Bronchial epithelial cell (primary cell): ENCODE measurements at regions not wholly inside any gene's neighbourhood (a gene's known extent, or its start where the extent isn't known, plus 50 kb on each side); places are given as distances from the start of the nearest gene placed in this dataset.

Experiments used
- DNase-seq: peaks from one replicate; pipeline ENCODE4 v3.0.0-alpha.2; 2010; ENCODE audit warnings: low read depth
- FAIRE-seq: peaks from 2 replicates; lab custom pipeline; 2011; peaks lifted over from hg19 to GRCh38; lab: Jason Lieb, UNC
- H3K27me3 ChIP-seq: 2 replicates; pipeline ENCODE4 v1.5.1; 2011; ENCODE audit warnings: low read length; ENCODE audit not compliant: control insufficient read depth, insufficient read depth
- H3K36me3 ChIP-seq: 2 replicates; pipeline ENCODE4 v1.5.1; 2011; ENCODE audit warnings: low read length; ENCODE audit not compliant: control insufficient read depth, insufficient read depth
- H3K4me3 ChIP-seq: 2 replicates; pipeline ENCODE4 v1.5.1; 2011; ENCODE audit warnings: mild to moderate bottlenecking, low read depth, low read length, control low read depth
- CTCF ChIP-seq: IDR thresholded peaks from 2 replicates; pipeline ENCODE4 v1.5.1; 2011; ENCODE audit warnings: mild to moderate bottlenecking, moderate library complexity, low read length, control low read depth, inconsistent platforms; ENCODE audit not compliant: insufficient read depth, severe bottlenecking

GRCh38 chr7:25952261-25953057 lies 199.5 kb upstream of the NFE2L3 start:
- H3K4me3 ChIP-seq, result no peak overlapping the region
- FAIRE-seq (peak; percentile 84), DNase-seq (no peak)
- no peak for TF ChIP-seq CTCF
- H3K36me3 ChIP-seq, result no peaks in the 10 kb centered on the region
- no peaks in the 10 kb centered on the region for H3K27me3 ChIP-seq

DNA sequence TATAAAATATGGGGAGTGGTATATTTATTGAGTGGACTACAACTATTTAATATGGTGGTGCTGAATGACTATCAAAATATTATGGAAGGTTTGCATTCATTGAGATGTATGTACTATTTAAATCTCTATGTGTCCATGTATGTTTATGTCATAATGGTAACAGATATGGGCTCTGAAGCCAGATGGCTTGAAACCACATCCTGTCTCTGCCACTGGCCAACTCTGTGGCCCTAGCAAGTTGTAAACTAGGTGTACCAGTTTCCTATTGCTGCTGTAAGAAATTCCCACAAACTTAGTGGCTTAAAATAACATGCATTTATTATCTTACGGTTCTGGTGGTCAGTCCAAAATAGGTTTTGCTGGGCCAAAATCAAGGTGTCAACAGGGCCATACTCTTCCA lies 198.1 kb upstream of the NFE2L3 start:
- no peak for TF ChIP-seq CTCF
- no peaks in the 10 kb centered on the region for H3K36me3 ChIP-seq
- no peaks in the 10 kb centered on the region for H3K27me3 ChIP-seq
- H3K4me3 ChIP-seq, result no peak overlapping the region
- FAIRE-seq (no peak), DNase-seq (no peak)

DNA sequence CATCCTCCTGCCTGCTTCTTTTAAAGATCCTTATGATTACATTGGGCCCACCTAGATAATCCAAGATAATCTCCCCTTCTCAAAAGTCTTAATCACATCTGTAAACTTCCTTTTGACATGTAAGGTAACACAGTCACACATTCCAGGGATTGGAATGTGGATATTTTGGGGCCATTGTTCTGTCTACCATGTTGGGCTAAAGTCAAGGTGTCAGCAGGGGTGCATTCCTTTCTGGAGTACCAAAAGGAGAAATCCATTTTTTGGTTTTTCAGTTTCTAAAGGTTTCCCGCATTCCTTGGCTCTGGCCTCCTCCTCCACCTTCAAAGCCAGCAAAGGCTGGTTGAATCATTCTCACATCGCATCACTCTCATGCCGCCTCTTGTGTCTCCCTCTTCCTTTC lies 197.6 kb upstream of the NFE2L3 start:
- Histone ChIP-seq H3K4me3 (no peak overlapping the region), H3K27me3 (no peaks in the 10 kb centered on the region), H3K36me3 (no peaks in the 10 kb centered on the region)
- DNase-seq (no peak), FAIRE-seq (no peak)
- TF ChIP-seq CTCF, result no peak

DNA sequence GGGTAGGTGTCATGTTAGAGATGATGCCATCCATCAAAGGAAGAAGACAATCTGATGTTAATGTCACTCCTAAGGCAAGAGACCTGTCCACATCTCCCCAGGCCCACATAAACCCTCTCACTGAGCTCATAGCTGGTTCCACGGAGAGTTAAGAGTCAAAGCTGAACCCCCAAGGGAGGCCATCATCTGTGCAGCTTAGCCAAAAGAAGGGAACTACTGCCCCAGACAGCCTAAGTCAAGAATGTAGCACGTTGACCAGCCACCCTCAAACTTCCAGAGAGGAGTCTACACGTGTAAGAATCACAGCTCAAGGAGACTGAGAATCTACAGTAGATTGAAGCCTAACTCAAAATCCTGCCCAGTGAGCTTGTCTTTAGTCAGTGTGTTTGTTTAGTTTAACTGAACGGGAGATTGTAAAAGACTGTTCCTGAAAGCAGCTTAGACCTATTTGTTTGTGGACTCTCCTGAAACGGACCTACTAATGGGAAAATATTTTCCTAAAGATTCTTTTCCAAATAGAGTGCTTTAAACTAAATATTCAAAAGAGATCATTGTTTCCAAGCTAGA lies 192.7 kb upstream of the NFE2L3 start:
- H3K4me3 ChIP-seq, result no peak overlapping the region
- no peak for TF ChIP-seq CTCF
- FAIRE-seq (no peak), DNase-seq (no peak)
- H3K27me3 ChIP-seq, result peaks cover 2% of the 10 kb centered on the region
- H3K36me3 ChIP-seq, result no peaks in the 10 kb centered on the region

DNA sequence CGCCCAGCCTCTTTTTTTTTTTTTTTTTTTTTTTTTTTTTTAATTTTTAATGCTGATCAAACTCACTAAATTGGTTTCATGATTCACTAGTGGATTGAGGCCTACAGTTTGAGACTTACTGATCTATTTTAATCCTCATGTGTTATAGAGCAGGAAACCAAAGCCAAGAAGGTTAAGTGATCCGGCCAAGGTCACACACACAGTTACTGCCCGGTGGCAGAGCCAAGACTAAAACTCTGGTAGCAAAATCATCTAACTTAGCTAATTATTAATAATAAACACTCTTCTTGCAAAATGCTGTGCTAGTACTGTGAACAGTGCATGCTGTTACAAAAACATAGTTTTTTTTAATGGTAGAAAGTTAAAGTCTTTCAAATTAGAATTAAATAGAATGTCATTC lies 188.3 kb upstream of the NFE2L3 start:
- no peak overlapping the region for H3K4me3 ChIP-seq
- peaks cover 4% of the 10 kb centered on the region for H3K27me3 ChIP-seq
- TF ChIP-seq CTCF, result no peak
- FAIRE-seq (no peak), DNase-seq (no peak)
- no peaks in the 10 kb centered on the region for H3K36me3 ChIP-seq

GRCh38 chr7:25964483-25964991 lies 187.5 kb upstream of the NFE2L3 start:
- peaks cover 4% of the 10 kb centered on the region for H3K27me3 ChIP-seq
- no peak overlapping the region for H3K4me3 ChIP-seq
- no peaks in the 10 kb centered on the region for H3K36me3 ChIP-seq
- TF ChIP-seq CTCF, result no peak
- no peak for DNase-seq
- no peak for FAIRE-seq
